Nephron (organoid): ENCODE measurements at regions not wholly inside any gene's neighbourhood (a gene's known extent, or its start where the extent isn't known, plus 50 kb on each side); places are given as distances from the start of the nearest gene placed in this dataset.
A peak's percentile ranks its signal among the peaks of the same experiment; 100 is the strongest.
"Not testable (repeated sequence)": the region's sequence is repeated elsewhere in the genome, so short reads cannot be mapped to it uniquely, and the experiment has no call there.

Experiments
- H3K27ac Mint-ChIP-seq, 3 experiments: 2 replicates each; pipeline ENCODE4 v1.8.0; 2020; ENCODE audit warnings: mixed read lengths in 3 of 3, mild to moderate bottlenecking in 2 of 3, moderate library complexity in 1 of 3
- H3K27me3 Mint-ChIP-seq: 2 replicates; pipeline ENCODE4 v1.8.0; 2021; ENCODE audit warnings: low read depth, mild to moderate bottlenecking, moderate library complexity, mixed read lengths
- H3K36me3 Mint-ChIP-seq: 2 replicates; pipeline ENCODE4 v1.8.0; 2020; ENCODE audit warnings: low read depth, mixed read lengths
- H3K4me1 Mint-ChIP-seq: 2 replicates; pipeline ENCODE4 v1.8.0; 2020; ENCODE audit warnings: mixed read lengths
- H3K4me3 Mint-ChIP-seq, 3 experiments: 2 replicates each; pipeline ENCODE4 v1.8.0; 2020; ENCODE audit warnings: mild to moderate bottlenecking in 3 of 3, mixed read lengths in 3 of 3, moderate library complexity in 2 of 3
- H3K9me3 Mint-ChIP-seq: 2 replicates; pipeline ENCODE4 v1.8.0; 2020; ENCODE audit warnings: mixed read lengths
- TF ChIP-seq, protein P1 (sequence below), 3 experiments: fragments of 200-600 bp; sonication (generic); IDR thresholded peaks; one replicate each; pipeline ENCODE4 v1.5.0; 2021; ENCODE audit warnings: antibody characterized with exemption in 3 of 3; ENCODE audit not compliant: unreplicated experiment in 3 of 3

DNA sequence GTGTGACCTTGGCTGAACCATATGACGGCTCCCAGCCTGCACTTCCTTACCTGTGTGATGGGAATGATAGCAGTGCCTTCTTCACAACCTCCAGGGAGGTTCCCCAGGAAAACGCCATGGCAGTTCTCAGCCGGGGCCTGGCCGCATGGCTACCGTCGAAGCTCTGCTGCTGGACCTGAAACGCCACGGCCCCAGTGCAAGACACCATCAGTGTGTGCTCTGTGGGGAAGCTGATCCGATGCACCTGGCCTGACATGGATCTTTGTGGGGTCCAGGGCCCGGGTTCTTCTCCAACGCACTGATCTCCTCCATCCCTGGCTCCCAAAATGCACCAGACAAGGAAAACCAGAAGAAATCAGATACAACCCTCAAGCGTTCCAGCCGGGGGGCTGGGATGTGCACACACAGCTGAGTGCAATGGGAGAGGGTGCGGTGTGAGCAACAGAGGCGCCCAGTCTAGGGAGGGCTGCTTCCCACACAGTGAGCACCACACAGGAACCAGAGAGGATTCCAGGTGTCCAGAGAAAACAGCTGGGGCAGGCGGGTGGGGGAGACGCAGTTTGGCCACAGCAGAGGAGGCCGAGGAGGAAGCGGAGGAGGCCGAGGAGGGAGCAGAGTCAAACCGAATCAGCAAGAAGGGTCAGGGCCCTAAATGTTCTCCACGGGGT is 54.3 kb upstream of the ZNF469 start:
- Mint-ChIP-seq H3K4me1 (peaks cover 8% of the 10 kb centered on the region), H3K36me3 (no peaks in the 10 kb centered on the region), H3K4me3 (no peak overlapping the region), H3K27me3 (peaks cover 4% of the 10 kb centered on the region), H3K9me3 (no peaks in the 10 kb centered on the region), H3K27ac (peak overlapping the region in 2 of 3 experiments; percentile 35 to 74)
- TF ChIP-seq, protein P1, sequence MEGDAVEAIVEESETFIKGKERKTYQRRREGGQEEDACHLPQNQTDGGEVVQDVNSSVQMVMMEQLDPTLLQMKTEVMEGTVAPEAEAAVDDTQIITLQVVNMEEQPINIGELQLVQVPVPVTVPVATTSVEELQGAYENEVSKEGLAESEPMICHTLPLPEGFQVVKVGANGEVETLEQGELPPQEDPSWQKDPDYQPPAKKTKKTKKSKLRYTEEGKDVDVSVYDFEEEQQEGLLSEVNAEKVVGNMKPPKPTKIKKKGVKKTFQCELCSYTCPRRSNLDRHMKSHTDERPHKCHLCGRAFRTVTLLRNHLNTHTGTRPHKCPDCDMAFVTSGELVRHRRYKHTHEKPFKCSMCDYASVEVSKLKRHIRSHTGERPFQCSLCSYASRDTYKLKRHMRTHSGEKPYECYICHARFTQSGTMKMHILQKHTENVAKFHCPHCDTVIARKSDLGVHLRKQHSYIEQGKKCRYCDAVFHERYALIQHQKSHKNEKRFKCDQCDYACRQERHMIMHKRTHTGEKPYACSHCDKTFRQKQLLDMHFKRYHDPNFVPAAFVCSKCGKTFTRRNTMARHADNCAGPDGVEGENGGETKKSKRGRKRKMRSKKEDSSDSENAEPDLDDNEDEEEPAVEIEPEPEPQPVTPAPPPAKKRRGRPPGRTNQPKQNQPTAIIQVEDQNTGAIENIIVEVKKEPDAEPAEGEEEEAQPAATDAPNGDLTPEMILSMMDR (IDR thresholded peaks at IDR 0.05; ENCODE audit: unreplicated experiment in 3 of 3): no peak

DNA sequence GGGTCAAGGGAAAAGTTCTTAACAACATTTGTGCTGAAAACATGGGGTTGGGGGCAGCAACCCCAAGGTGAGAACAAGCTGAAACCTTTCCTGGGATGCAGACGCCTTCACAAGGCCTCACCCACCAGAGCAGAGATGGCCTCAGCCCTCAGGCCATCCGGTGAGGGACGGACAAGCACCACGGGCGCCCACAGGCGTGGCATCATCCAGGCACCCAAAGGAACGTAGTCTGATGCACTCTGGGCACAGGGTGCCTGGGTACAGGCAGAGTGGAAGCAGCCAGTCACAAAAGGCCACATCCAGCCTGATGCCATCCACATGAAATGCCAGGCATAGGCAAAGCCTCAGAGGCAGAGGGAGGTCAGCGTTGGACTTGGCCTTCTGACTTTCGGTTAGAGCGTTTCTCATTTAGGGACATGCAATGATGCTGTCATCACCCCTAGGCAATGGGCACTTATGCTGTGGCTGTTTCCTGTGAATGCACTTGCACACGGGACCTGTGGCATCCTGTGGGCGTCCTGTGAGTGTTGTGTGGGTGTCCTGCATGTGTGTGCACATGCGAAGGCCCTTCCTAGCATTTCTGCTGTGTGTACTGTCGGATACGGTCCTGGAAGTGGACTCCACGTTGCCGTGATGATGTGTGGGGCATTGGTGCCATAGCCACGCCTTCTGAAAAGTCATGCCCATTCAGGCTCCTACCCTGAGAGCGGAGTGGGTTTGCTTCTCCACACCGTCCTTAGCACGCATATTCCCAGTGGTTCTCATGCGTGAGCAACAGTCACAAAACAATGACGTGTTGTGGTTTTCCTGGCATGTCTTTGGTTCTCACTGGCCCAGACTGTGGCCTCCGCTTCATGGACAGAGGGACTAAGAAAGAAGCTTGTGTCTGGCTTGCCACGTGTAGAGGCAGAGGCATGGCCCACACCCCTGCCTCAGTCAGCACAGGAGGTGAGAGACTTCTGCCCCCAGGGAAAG is 52.7 kb upstream of the ZNF469 start:
- Mint-ChIP-seq H3K4me1 (peaks cover 20% of the 10 kb centered on the region), H3K9me3 (peaks cover 3% of the 10 kb centered on the region), H3K36me3 (no peaks in the 10 kb centered on the region), H3K4me3 (no peak overlapping the region), H3K27me3 (no peaks in the 10 kb centered on the region), H3K27ac (no peak overlapping the region)
- TF ChIP-seq, protein P1 (IDR thresholded peaks at IDR 0.05; ENCODE audit: unreplicated experiment in 3 of 3): no peak

DNA sequence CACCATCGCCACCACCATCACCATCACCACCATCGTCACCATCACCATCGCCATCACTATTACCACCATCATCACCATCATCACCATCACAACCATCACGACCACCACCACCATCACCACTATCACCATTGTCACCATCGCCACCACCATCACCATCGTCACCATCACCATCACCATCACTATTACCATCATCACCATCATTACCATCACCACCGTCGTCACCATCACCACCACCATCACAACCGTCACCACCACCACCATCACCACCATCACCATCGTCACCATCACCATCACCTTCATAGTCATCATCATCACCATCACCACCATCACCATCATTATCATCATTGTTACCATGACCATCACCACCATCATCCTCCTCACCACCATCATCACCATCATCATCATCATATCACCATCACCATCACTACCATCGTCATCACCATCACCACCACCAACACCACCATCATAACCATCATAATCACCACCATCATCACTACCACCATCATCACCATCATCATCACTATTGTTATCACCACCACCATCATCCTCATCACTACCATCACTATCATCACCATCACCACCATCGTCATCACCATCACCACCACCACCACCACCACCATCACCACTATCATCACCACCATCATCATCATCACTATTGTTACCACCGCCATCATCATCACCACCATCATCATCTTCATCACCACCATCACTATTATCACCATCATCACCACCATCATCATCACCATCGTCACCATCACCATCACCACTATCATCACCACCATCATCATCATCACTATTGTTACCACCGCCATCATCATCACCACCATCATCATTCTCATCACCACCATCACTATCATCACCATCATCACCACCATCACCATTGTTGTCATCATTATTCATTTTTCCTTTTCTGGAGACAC is 51.5 kb upstream of the ZNF469 start:
- no peaks in the 10 kb centered on the region for H3K27me3 Mint-ChIP-seq
- H3K4me3 Mint-ChIP-seq: no peak overlapping the region
- TF ChIP-seq, protein P1 (IDR thresholded peaks at IDR 0.05; ENCODE audit: unreplicated experiment in 3 of 3): no peak
- peaks cover 20% of the 10 kb centered on the region for H3K4me1 Mint-ChIP-seq
- H3K9me3 Mint-ChIP-seq: peaks cover 3% of the 10 kb centered on the region
- H3K27ac Mint-ChIP-seq: no peak overlapping the region
- H3K36me3 Mint-ChIP-seq: no peaks in the 10 kb centered on the region

DNA sequence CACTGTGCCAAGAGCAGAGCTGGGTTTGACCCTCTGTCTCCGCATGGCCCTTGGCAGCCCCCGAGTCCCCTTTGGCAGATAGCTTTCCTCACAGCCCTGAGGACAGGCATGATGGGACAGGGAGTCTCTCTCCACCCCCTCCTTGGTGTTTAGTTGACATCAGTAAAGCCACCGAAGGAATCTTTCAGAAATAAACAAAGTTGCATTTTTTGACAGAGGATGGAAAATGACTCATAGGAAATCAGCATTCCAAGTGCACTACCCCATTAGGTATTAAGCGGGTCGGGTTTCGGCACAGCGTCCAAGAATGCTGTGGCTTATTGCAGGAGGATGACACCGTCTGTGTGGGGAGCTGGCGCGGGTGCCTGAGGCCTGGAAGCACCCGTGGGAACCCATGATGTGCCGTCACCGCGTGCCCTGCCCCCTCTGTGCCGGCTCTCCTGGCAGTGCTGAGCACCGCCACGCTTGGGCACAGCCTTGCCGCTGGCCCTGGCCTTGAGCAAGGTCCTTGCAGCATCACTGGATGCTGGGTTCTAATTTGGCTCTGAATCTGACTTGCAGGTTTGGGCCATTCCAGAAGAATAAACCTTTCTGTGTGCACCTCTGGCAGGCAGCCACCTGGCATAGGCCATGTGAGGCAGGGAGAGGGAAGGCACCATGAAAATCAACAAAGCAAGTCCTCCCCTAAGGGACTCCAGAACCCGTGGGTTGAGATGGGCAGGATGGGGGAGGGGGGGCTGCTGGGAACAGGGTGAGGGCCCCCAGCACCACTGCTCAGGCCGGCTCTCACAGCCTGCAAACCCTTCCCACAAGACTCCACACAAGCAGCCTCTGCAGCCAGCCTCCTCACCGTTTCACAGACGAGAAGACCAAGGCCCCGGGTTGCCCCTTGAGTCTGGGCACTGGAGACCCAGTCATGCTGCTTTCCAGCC is 50.5 kb upstream of the ZNF469 start:
- H3K27ac Mint-ChIP-seq: no peak overlapping the region
- no peaks in the 10 kb centered on the region for H3K36me3 Mint-ChIP-seq
- peaks cover 20% of the 10 kb centered on the region for H3K4me1 Mint-ChIP-seq
- peaks cover 4% of the 10 kb centered on the region for H3K27me3 Mint-ChIP-seq
- TF ChIP-seq, protein P1 (IDR thresholded peaks at IDR 0.05; ENCODE audit: unreplicated experiment in 3 of 3): no peak
- peaks cover 3% of the 10 kb centered on the region for H3K9me3 Mint-ChIP-seq
- no peak overlapping the region for H3K4me3 Mint-ChIP-seq

DNA sequence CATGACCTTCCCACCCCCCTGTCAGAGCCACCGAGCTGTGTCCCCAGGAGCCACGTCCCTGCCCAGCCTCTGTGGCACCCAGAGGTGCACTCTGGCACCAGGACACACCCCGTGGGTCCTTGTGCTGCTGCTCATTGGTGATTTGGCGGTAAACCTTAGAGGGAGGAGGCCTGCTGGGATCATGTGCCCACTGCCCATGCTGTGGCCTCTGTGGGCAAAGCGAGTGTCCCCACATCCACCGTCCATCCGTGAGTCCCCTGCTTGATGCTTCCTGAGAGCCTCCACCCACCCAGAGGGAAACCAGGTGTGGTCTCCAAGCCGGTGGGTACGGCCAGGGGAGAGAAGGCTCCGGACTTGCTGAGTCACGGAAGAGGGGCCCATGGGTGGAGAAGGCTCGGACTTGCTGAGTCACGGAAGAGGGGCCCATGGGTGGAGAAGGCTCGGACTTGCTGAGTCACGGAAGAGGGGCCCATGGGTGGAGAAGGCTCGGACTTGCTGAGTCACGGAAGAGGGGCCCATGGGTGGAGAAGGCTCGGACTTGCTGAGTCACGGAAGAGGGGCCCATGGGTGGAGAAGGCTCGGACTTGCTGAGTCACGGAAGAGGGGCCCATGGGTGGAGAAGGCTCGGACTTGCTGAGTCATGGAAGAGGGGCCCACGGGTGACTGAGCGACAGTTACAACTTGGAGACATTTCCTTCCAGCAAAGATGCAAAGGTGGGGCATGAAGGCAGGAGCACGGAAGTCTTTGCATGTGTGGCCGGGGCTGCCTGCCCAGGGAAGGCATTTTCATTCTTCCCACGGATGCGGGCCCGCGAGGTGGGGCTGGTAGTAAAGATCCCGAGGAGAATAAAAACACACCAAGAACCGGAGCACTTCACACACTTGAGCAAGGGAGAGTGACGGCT is 49.6 kb upstream of the ZNF469 start:
- Mint-ChIP-seq H3K4me1 (peaks cover 18% of the 10 kb centered on the region), H3K27ac (peak overlapping the region in 1 of 3 experiments; percentile 18)
- H3K36me3 Mint-ChIP-seq, H3K9me3 Mint-ChIP-seq, H3K4me3 Mint-ChIP-seq, H3K27me3 Mint-ChIP-seq: not testable (repeated sequence)
